GM21367 (cell line): ENCODE measurements at regions not wholly inside any gene's neighbourhood (a gene's known extent, or its start where the extent isn't known, plus 50 kb on each side); places are given as distances from the start of the nearest gene placed in this dataset.

ENCODE experiments used
- ATAC-seq: cut with Tn5 transposase; IDR thresholded peaks from one replicate; pipeline ENCODE4 v1.9.1; 2021; ENCODE audit not compliant: unreplicated experiment

DNA sequence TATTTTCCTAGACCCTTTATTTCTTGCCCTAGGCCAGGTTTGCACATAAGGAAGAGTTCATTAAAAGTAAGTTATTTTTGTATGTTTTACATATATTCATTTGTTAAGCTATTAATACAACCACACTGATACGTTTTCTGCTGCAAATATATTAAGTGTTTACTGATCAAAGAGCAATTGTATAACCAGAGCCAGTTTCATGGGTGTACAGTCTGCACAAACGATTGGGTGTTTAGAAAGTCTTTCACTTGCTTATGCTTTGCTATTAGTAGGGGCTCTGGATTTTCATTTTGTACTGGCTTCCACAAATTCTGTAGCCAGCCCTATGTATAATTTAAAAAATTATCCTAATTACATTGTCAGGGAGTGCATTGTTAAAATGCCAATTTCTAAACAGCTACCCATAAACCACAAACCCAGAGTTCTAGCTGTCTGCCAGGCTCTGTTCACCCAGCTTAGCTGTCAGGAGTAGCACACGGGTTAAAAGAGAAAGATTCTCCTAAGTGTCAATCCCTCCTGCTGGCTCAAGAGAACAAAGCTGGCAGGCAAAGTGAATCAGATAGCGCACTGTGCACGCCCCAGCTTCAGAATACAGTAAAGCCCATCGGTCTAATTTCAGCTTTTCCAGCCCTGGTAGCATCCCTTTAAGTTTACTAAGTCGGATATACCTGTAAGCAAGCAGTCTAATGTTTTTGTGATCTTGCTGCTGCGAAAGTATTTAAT lies 151.0 kb upstream of the LMO3 start:
- ATAC-seq, result no peak

DNA sequence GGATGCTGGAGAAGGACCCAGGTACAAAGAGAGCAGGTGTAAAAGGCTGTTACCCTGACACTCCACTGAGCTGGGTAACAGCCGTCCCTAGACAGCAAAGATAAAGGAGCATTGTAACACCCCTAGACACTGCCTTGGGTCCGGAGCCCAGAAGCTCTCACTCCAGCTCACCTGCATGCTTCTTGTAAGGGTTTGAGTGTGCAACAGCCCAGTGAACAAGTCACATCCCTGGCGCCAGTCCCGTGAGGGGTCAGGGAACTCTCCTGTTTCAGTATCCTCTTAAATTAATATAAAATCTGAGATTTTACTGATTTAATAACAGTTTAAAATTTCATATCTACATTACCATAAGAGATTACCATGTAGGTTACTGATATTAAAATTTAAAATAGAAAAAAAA lies 124.8 kb upstream of the LMO3 start:
- ATAC-seq, result no peak

DNA sequence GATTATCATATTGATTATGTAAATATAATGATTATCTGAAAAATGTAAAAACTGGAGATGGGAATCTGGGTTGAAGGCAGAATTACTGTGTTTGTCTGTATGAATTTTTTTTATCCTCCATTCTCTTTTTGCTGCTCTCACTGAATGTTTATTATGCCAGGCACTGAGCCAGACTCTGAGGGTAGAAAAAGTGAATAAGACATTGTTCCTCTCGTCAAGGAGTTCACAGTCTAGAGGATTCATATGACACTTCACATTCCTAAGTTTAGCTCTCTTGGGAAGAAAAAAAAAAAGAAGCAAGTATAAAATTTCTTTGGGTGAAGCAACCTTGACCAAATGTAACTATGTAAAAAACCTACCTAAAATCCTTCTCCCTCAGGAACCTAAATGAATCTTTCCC lies 120.9 kb upstream of the LMO3 start:
- no peak for ATAC-seq

DNA sequence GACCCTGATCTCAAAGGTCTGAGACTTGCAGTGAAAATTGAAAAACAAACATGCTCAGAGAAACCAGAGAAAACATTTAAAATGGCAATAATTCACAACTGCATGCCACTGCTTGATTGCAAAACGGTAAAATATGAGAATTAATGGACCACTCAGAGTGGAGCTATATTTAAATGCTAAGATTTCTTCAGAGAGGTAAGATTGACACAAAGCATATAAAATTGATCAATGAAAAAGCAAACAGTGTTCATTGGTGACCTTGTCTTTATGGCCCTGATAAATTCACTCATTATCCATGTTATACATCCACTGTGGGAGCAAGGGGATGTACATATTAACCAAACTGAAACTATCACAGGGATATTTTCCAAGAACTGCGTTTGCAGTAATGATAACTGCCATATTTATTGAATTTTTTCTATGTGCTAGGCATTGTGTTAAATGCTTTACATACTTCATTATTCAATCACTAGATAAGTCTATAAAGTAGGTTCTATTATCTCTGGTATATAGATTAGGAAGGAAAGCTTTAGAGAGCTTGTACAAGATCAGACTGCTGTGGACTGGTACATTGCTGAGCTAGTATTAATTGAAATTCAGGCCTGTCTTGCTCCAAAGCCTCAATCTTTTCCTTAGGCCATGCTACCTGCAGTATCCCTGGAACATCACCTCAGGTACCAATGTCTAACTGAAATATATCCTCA lies 113.9 kb upstream of the LMO3 start:
- no peak for ATAC-seq

DNA sequence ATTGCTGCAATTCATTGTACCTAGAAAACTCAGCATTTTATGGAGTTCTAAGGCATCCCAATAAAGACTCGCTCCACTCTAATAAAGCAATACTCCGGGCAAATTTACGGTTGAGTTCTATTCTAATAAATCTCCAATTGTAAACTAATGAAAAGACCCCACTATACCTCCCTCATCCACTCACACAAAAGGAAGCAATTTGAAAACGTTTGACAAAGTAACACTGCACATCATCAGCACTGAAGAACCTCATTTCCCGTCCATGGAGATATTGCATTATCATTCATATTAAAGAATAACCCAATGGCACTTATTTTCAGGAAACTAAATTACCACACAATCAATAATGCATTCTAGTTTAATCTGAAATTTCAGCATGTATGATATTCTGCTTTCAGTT lies 111.0 kb upstream of the LMO3 start:
- ATAC-seq, result no peak

DNA sequence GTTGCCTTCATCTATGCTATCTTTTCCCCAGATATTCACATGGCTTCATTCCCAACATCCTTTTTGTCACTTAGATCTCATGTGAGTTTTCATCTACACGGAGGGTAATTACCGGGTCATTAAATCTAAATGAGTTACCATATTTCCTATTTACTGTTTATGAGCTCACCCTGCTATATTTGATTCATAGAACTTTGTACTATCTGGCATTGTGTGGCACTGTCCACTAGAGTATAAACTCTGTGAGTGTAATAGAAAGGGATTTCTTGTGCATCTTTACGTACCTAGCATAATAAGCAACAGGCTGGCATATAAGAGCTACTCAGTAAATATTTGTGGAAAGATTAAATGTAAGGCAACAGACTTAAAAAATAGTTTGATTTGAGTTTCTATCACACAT lies 86.1 kb upstream of the LMO3 start:
- no peak for ATAC-seq

DNA sequence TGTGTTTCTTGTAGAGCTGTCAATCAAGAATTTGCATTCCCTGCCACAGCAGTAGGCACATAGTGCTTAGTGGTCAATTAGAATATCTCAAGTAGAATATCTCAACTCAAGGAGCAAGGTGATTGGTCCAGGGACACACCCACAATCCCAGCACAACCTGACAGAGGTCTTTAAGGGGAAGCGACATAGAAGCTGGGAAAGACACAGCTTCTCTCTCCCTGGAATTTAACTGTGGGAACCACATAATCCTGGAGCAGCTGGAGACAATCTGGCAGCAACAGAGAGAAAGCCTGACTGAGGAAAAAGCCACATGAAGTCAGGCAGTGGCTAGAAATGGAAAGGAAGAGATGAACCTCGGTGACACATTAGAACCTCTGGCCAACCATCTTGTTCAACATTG lies 85.7 kb upstream of the LMO3 start:
- no peak for ATAC-seq

DNA sequence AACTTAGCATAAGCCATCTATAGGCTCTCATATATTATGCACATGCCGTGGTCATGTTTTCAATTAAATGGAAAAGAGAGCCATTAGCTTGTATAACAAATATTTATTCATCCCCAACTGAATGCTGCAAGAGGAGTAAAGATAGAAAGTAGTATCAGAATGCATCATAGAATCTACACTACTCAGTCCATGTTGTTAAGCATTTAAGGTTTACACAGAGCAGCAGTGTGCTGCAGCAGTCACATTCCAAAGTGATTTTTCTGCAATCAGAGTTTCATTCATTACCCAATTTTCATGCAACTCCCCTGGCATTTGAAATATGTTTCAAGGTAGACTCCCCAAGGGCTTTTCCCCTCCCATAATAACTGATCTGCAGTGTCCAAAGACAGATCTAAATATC lies 82.2 kb upstream of the LMO3 start:
- no peak for ATAC-seq

DNA sequence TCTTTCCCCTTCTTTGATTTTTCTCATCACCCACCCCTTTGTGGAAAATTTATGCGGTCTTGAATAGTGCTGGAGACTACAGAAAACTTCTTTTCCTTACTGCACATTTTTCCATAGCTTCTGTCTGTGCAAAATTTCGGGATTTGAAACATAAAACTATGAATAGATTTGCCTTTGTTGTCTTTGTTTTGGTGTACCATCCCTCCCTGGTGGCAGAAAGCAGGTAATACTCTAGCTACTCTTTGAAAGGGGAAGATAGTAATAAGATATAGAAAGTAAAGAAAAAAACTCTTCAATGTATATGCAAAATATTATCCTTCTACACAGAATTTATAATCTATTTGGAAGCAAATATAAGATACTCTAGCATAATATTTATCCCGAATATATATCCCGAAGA lies 79.1 kb upstream of the LMO3 start:
- ATAC-seq, result no peak

DNA sequence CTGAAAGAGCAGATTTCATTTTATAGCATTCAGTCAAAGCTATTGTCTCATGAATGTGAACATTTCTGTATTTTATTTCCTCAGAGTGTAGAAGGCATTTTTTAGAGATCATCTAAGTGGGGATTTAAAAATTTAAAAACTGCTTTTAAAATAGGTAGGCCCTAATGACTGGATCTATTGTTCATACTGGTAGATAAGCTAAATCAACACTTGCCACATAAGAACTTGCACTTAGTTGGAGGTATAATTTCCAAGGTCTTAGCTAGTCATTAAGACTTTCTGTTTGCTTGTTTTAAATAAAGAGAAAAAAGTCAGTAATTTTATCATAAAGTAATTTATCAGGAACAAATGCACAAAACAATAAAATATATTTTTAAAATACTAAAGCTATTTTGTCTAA lies 75.2 kb upstream of the LMO3 start:
- no peak for ATAC-seq

DNA sequence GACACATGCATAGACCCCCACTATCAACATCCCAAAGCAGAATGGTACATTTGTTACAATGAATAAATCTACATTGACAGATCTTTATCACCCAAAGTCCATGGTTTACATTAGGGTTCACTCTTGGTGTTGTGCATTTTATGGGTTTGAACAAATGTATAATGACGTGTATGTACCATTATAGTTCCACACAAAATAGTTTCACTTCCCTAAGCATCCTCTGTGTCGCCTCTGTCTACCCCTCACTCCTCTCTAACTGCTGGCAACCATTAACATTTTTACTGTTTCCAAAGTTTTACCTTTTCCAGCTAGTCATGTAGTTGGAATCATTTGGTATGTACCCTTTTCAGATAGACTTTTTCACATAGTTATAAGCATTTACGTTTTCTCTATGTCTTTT lies 69.5 kb upstream of the LMO3 start:
- ATAC-seq, result no peak

DNA sequence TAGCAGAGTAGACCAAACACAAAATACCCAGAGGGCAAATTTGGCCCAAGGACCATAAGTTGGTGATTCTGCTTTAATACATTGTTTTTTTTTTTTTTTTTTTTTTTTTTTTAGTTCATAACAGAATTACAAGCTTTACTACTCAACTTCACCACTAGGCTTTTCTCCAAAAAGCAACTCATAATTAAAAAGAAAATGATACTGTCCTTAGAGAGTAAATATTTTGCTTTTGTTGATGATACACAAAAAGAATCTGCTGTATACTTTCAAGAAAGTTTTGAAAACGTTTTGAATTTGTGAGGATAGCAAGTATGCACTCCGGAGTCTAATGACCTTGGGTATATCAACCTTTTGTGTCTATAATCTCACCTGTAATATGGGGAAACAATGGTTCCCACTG lies 68.9 kb upstream of the LMO3 start:
- ATAC-seq, result no peak

DNA sequence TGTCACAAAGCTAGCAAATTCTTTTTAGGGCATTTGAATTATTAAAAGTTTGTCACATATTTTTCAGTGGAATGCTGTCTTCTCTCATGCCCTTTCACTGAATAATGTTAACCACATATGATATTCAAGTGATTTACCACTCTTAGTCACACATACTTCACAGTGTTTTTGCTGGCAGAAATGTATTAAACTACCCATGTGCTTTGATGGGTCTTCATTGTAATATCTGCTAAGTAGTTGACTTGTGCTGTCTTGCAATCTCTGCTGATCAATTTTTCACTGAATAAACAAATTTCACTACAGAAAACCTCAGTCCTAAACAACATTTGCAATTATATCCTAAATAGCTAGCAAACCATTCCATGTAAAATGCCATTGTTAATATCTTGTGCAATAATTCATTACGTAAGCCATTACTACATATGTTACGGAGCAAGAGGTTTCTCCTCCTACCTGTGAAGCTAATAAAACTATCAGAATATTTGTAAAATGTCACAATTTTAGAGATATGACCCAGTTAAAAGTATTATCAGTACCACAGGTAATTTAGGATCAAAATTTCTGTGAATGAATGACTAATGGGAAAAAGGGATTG lies 64.6 kb upstream of the LMO3 start:
- no peak for ATAC-seq

DNA sequence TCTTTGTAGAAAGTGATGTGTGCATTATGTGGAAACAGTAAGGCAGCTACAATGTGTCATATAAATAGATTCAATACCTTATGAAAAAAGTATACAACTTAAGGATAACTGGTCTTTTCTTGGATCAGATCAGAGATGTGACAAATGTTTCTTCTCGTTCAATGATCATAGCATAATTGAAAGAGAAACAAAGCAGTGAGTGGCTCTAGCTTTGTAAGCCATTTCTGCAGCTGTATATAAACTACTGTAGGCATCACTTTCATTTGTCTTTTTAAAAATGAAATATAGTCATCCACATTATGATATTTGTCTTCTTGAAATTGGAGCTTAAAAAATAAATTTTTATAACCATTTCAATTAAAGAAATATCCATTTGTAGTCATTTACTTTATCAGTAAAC lies 63.8 kb upstream of the LMO3 start:
- ATAC-seq, result no peak

DNA sequence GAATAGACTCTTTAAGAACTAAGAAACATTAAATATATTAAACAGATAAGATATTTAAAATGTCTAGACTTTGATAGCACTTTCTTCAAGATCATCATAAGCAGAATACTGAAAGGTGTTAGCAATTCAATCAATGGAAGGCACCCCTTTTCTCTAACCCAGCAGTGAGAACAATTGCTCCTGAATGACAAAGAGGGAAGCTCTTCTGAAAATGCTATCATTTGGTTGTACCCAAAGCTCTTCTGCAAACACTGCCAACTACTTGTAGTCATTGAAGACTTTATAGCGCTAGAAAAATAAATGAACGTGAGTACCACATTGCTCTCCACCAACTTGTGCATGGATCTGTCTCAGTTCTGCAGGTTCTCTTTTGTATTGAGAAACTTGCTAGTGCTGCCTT lies 62.2 kb upstream of the LMO3 start:
- ATAC-seq, result no peak

DNA sequence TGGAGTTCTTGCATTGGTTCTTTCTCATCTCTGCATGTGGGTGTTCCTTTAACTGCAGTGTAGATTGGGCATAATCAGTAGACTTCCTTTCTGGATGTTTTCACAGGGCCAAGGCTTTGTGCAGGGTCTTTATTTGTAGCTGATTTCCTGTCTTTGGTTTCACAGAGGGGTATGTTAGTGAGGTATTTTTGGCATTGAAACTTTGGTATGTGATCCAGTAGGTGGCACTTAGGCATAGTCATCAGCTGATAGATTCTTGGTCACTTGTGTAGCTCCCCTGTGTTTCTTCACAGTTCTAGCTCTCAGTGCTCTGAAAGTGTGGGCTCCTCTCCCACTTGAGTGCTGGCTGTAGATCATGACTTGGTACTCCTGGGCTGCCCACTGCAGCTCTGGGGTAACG lies 52.7 kb upstream of the LMO3 start:
- no peak for ATAC-seq
